ENCODE measurements at regions not wholly inside any gene's neighbourhood (a gene's known extent, or its start where the extent isn't known, plus 50 kb on each side); places are given as distances from the start of the nearest gene placed in this dataset.

DNA sequence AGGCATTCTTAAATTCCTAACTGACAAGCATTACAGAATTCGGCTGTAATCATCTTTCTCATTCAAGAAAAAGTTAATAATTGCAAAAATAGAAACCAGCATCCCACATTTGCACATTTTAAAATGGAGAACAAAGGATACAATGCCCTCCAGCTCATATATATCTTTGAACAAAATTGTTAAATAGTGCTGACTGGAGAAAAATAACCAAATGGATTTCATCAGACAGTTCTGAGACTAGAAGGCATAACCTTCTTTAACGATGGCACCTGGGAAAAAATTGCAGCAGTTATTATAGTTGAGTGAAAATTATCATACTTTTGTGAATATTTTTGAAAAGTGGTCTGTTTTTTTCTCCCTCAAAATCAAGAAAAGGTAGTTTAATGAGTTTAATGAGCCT is 138.9 kb upstream of the CDH19 start:
- no peak for DNase-seq (ENCODE audit: low spot score)

DNA sequence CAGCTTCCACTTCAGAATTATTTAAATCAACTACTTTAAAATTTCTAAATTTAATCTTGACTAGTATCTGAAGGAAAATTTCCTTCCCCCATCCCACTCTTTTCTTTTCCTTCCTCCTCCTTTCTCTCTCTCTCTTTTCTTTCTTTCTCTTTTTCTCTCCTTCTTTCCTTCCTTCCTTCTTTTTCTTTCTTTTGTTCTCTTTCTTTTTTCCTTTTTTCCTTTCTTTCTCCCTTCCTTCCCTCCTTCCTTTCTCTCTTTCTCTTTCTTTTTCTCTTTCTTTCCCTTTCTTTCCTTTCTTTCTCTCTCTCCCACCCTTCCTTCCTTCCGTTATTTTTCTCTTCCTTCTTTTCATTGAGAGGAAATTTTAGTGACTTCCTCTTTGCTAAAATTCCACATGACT is 132.0 kb upstream of the CDH19 start:
- no peak for DNase-seq (ENCODE audit: low spot score)

DNA sequence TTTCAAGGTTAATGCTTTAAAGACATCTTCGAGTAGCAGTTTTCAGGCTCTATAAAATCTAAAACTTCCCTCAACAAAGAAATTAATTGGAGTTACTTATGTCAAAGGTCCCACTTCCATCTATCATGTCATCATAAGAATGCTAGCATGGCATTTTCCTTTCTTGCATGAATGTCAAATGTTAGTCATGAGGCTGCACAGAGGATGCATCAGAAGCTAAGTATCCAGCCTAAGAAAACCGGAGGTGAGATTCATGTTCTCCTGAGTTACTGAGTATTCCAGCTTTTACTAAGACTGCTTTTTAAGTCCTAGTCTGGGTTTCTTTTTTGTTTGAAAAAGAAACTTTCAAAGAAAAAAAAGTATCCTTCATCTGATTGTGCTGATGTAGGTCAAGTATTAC is 130.6 kb upstream of the CDH19 start:
- no peak for DNase-seq (ENCODE audit: low spot score)

DNA sequence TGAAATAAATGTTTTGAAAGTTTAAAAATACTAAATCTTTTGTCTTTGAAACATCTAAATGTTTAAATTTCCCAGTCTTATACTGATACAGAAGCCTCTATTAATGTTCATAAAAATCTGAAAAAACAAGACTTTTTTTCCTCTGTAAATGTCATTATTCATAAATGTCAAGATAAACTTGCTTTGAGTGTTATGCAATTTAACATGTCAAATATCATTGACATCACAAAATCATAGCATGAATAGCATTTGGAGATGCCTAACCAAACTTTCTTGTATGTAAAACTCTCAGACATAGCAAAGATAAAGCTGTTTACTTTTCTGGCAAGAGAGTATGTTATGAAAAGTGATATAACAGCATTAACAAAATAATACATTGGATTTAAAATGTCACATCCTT is 128.0 kb upstream of the CDH19 start:
- no peak for DNase-seq (ENCODE audit: low spot score)

DNA sequence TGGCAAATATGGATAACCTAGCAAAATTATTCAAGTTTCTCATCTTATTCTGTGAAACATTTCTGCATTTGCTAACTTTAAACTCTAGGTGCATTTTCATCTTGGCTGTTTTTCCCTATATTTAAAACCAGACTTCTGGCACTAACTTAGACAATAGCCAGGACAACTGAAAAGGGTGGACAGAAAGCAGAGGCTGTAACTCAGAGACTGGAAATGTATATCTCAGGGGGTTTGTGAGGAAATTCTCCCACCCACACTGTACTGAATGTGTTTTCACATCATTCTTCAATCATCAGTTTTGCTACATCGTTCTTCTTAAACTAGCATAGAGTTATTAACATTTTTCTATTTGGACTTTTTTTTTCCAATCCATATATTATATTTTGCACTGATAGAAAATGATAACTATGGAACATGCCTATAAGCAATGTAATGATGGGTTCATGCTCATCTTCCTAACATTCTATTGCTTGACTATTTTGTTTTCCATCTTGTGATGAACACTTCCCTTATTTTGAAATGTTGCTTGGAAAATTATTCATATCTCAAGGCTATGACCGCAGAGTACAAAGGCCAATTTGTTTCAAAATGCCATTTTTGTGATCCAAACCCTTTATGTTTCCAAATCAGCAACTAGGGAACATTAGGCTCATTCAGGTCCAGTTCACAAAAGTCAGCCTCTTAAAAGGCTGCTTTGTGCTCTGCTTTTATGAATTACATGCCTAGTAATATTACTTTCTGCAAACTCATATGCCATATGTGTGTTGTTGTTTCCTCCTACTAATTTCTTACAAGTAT is 125.8 kb upstream of the CDH19 start:
- peak; percentile 62 for DNase-seq (ENCODE audit: low spot score)

DNA sequence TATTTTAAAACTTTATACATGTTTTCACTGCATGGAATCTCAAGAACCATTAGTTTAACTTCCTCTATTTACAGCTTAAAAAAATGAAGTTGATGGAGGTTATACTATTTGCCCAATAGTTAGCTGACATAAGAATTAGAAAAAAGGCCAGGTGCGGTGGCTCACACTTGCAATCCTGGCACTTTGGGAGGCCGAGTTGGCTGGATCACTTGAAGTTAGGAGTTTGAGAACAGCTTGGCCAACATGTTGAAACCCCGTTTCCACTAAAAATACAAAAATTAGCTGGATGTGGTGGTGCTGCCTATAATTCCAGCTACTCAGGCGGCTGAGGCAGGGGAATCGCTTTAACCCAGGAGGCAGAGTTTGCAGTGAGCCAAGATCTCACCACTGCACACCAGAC is 125.1 kb upstream of the CDH19 start:
- no peak for DNase-seq (ENCODE audit: low spot score)

DNA sequence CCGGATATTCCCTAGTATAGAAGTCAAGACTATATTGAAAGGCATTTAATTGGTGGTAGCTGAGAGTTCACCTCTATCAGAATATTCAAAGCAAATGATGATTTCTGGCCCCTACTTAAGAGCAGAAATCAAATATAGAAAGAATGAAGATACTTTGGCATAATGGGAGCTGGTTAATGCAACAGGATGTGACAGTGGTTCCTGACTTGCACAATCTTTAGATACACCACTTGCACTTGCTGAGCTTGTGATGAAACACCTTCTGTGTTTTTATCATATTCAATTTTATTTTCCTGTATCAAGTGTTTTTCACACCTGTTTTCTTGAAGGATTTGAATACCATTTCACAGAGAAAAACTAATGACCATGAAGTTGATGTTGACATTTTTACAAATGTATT is 124.1 kb upstream of the CDH19 start:
- no peak for DNase-seq (ENCODE audit: low spot score)

DNA sequence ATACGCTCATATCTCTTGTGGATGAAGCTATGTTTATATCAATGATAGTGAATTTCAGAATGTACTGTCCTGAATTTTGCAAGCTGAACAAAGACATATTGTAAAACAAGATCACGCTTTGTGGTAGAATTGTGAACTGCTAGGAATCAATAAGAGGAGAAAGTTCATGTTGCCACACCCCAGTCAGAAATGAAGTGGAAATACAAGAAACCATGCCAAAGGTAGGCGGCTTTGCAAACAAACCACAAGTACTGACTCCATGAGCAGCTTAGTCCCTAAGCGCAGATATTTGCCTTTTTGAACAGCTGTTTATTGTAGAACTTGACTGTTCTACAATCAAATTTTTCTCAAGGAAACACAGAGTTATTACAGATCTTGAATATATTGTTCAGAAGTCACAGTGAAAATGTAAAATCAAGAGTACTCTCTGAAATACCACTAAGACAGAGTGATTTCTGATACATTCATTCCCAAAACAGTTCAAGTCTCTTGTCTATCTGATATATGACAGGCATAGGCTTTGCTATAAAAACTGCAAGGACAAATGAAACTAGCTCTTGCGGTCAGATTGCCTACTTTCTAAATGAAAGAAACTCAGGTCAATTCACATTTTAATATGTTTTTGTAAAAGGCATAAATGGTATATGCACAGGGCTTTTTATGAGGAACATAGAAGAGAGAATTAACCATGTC is 120.9 kb upstream of the CDH19 start:
- DNase-seq (ENCODE audit: low spot score), result no peak

DNA sequence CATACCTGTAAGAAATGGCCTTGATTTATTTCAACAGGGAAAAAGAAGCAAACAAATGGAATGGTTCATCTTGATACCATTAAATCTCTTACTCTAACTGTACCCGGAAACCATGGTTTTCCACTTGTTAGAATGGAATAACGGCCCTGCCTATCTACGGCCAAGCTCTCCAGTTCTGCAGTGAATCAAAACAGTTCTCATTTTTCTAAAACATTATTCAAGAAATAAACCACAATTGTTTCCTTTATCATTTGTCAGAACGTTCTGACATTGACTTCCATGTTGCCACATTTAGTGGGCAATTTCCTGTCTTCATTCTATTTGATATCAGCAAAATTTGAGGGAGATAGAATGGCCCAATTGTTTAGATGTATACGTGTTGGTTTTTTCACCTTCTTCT is 118.8 kb upstream of the CDH19 start:
- no peak for DNase-seq (ENCODE audit: low spot score)

DNA sequence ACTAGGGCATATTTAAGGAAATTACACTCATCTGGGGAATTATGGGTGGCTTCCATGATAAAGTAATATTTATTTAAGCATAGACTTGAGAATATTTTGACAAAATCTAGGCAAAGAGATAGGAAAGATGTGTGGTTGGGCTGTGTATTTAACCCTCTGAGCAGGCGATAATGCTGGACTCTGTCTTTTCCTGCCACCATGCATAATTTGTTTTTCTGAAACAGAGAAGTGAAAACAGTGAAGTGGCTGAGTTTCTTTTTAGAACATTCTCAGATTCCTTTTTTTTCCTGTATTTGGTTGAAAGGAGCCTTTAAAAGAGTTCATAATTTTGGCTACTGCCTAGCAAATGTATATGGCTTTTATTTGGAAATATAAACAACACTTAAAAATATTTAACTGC is 104.8 kb upstream of the CDH19 start:
- no peak for DNase-seq (ENCODE audit: low spot score)

DNA sequence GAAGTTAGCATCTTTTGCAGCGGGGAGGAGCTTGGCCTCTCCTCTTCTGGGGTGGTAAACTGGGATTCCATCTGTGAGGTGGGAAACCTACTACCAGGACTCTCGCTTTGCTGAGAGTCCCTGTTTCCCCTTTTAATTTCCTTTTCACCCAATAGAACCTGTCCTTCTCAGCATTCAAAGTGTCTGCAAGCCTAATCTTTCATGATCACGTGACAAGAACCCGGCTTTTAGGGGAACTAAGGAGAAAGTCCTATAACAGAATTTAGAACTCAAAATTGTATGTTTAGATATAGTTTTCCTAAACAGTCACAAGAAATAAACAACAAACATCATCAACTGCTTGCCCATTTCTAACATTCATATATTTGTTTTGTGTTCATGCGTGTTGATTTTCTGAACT is 103.6 kb upstream of the CDH19 start:
- no peak for DNase-seq (ENCODE audit: low spot score)

DNA sequence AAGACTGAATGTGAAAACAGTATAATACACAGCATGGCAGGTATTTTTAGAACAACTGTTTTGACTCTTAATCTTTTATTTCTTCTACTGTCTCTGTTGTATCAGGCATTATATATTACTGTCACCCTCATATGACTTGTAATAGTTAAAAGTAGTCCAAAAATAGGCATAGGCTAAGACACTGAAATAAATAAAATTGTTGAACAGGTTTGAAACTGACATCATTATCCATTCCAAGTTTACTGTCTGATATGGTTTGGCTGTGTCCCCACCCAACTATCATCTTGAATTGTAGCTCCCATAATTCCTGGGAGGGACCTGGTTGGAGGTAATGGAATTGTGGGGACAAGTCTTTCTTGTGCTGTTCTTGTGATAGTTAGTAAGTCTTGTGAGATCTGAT is 91.4 kb upstream of the CDH19 start:
- DNase-seq (ENCODE audit: low spot score), result no peak

DNA sequence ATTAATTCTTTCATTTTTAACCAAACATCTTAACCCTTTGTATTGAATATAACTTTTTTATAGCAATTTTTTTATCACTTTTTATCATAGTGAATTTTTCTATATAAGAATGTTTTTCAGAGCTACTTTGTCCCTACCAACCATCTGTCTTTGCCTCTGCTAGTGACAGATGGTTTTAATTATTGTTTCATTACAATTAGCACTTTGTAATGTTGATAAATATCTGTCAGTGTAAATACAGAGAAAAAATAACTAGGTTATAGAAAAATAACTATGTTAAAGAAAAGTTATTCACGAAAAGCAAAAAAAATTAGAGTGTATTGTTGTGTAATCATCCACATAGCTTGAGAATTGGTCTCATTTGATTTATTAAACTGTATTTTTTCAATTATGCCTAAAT is 91.0 kb upstream of the CDH19 start:
- no peak for DNase-seq (ENCODE audit: low spot score)

DNA sequence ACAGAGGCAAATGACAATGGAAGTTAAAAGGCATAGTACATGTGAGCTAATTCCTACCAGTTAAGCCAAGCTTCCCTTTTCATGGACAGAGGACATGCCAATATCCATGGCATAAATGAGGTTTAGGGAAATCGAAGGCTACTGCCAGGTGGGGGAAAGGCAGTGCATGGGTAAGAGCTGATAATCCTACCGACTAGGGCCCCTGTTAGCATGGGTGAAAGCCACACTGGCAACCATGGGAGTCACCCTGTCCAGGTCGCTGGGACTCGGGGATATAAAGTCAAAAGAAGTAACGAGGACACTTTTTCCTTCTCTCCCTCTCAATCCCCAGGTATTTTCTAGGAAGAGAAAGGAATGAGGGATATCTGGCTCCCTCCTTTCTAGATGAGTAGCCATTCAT is 83.7 kb upstream of the CDH19 start:
- no peak for DNase-seq (ENCODE audit: low spot score)

DNA sequence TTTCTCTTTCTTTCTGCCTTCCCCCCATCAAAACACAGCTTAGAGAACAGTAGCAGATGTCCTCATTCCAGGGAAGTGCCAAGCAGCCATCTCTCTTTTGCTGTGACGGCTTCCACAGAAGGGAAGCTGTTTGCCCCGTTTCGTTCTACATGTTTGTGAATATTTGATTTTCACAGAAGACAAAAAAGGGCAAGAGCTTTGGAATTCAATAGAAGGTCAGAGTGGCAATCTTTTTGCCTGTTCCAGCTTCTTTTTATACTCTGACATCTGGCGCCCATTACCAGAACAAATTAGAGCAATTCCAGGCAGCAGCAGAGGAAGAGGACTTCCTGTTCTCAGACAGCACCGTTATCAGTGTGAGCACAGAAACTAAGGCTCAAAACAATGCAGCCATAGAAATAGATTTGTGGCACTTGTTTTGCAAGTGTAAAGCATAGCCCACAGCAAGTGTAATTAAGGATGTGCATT is 79.0 kb upstream of the CDH19 start:
- peak; percentile 87 for DNase-seq (ENCODE audit: low spot score)

DNA sequence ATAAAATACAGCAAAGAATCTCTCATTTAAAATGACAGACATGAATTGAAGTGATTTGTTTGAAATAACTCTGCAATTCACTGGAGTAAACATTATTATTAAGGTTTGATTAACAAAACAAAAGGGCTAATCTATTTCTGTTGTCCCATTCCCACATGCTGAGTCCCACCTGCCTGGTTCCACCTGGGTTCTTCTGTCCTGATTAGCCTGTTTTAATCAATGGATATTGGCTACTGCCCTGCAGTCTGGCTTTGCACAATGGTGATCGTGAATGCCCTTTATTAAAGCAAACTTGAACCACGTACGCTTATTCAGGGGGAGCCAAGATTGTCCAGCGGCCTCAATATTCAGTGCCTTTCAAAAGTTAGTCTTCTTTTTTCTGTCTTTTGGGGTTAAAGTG is 72.8 kb upstream of the CDH19 start:
- no peak for DNase-seq (ENCODE audit: low spot score)

DNA sequence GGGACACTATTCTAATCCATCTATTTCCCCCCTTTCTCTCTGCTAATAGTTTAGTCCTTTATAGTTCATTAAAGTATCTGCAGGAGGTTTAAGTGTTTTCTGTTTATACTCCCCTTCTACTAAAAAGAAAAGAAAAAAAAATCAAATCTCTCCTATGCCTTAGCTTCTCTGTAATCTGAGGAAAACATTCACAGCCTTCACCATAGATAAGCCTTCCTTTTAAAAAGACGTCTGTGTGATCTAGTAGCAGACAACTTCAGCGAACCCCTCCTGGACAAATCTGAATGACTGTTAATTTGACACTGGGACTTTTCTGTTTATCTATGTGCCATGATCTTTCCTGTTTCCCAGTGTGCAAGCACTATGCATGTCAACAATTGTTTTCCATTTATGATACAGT is 70.4 kb upstream of the CDH19 start:
- no peak for DNase-seq (ENCODE audit: low spot score)

DNA sequence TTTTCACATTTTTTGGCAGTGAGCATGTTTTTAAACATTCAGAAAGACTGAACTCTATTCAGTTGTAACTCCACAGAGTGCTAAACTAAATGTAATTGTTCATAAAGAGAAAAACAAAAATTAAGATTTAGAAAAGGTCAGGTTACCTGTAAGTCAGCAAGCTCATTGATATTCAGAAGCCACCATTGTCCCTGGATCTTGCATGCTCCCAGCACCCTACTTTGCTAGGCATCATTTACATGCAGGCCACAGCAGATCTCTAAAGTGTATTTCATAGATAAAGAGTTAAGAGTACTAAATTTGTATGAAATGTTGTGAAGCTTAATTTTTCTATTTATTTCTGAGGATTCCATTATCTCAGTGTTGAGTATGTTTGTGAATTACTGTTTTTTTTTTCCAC is 64.8 kb upstream of the CDH19 start:
- DNase-seq (ENCODE audit: low spot score), result no peak

DNA sequence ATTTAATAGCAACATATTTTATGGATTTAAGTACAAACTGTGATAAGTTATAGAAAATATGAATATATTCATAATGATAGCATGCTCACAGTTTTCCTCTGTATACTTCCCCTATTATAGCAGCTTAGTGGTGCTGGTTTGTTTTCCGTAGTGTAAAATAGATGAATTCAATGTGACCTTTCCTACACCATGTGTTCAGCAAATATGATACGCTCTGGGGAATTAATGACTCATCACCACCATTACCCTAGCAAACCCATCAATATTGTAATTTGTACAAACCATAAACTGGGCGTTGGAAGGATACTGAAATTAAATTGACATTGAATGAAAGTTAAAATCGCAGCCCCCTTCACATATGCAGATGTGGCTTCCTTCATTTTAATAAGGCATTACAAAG is 58.7 kb upstream of the CDH19 start:
- no peak for DNase-seq (ENCODE audit: low spot score)

DNA sequence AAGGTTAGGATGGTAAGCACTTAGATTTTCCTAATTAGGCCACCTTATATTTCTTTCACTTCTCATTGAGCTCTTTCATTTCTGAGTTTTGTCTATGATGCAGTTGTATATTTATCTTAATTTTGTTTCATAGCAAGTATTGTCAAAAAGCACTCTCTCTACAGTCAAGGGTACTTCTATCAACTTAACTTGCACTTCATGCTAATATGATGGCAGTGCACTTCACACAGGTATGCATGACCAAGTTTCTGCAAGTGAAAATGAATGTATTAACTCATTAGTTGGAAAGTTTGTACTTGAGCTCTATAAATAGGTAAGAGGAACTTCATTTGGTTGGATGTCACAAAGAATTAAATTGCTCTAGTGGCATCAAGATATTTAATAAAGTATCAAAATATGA is 51.5 kb upstream of the CDH19 start:
- DNase-seq (ENCODE audit: low spot score), result no peak
